ENCODE measurements at regions not wholly inside any gene's neighbourhood (a gene's known extent, or its start where the extent isn't known, plus 50 kb on each side); places are given as distances from the start of the nearest gene placed in this dataset.

GRCh38 chr13:76516586-76516985 lies 369.6 kb downstream of the KCTD12 start:
- TF ChIP-seq CTCF (IDR thresholded peaks at IDR 0.05) (no peak), POLR2A (IDR thresholded peaks at IDR 0.05) (no peak)

Measured in body of pancreas (tissue), 4 donors.